DND-41 (cell line): ENCODE measurements at regions not wholly inside any gene's neighbourhood (a gene's known extent, or its start where the extent isn't known, plus 50 kb on each side); places are given as distances from the start of the nearest gene placed in this dataset.

Source experiments
- ATAC-seq: fragments of 200-7000 bp; cut with Tn5 transposase; 3 replicates; pipeline ENCODE4 v1.9.1; 2021; ENCODE audit warnings: low read depth; ENCODE audit not compliant: insufficient read depth
- DNase-seq: peaks from one replicate; pipeline ENCODE4 v3.0.0-alpha.2; 2020
- H2AFZ ChIP-seq: 2 replicates; pipeline ENCODE4 v1.6.0; 2012; ENCODE audit warnings: low read depth, low read length
- H3K27ac ChIP-seq: 2 replicates; pipeline ENCODE4 v1.5.1; 2012; ENCODE audit warnings: low read length, inconsistent platforms
- H3K27me3 ChIP-seq: fragments of 200-600 bp; sonication (generic); 2 replicates; pipeline ENCODE4 v1.6.0; 2012; ENCODE audit warnings: low read length, mild to moderate bottlenecking, inconsistent platforms; ENCODE audit not compliant: insufficient read depth, poor library complexity
- H3K36me3 ChIP-seq: 2 replicates; pipeline ENCODE4 v1.5.1; 2012; ENCODE audit warnings: low read length, inconsistent platforms; ENCODE audit not compliant: insufficient read depth
- H3K4me1 ChIP-seq: 2 replicates; pipeline ENCODE4 v1.5.1; 2012; ENCODE audit warnings: mild to moderate bottlenecking, low read length; ENCODE audit not compliant: insufficient read depth
- H3K4me2 ChIP-seq: 2 replicates; pipeline ENCODE4 v1.6.0; 2012; ENCODE audit warnings: mild to moderate bottlenecking, moderate library complexity, low read length, inconsistent platforms; ENCODE audit not compliant: insufficient read depth
- H3K4me3 ChIP-seq, 2 experiments: fragments of 200-600 bp in 1 of 2; shearing (Covaris generic) in 1 of 2; 2 replicates each; pipeline ENCODE4 v1.5.1; 2012 to 2016; ENCODE audit warnings: inconsistent platforms in 2 of 2, low read length in 2 of 2, mild to moderate bottlenecking in 2 of 2, low read depth in 1 of 2, moderate library complexity in 1 of 2
- H3K79me2 ChIP-seq: 2 replicates; pipeline ENCODE4 v1.6.0; 2012; ENCODE audit warnings: low read length, inconsistent platforms; ENCODE audit not compliant: insufficient read depth
- H3K9ac ChIP-seq: 2 replicates; pipeline ENCODE4 v1.6.0; 2012; ENCODE audit warnings: low read depth, mild to moderate bottlenecking, inconsistent platforms, low read length, moderate library complexity
- H3K9me3 ChIP-seq: 2 replicates; pipeline ENCODE4 v1.5.1; 2012; ENCODE audit warnings: low read length, moderate library complexity, mild to moderate bottlenecking, inconsistent platforms; ENCODE audit not compliant: insufficient read depth, severe bottlenecking
- H4K20me1 ChIP-seq: 2 replicates; pipeline ENCODE4 v1.6.0; 2012; ENCODE audit warnings: low read length; ENCODE audit not compliant: insufficient read depth
- EZH2 ChIP-seq: IDR thresholded peaks from 3 replicates; pipeline ENCODE4 v1.6.1; 2012; ENCODE audit warnings: borderline replicate concordance, low read depth, mild to moderate bottlenecking, moderate library complexity, low read length, inconsistent platforms; ENCODE audit not compliant: severe bottlenecking
- TF ChIP-seq, protein P1 (sequence below): IDR thresholded peaks from 2 replicates; pipeline ENCODE4 v1.5.1; 2012; ENCODE audit warnings: borderline replicate concordance, low read length, moderate library complexity, mild to moderate bottlenecking; ENCODE audit not compliant: poor library complexity, severe bottlenecking; ENCODE audit errors: extremely low read depth

DNA sequence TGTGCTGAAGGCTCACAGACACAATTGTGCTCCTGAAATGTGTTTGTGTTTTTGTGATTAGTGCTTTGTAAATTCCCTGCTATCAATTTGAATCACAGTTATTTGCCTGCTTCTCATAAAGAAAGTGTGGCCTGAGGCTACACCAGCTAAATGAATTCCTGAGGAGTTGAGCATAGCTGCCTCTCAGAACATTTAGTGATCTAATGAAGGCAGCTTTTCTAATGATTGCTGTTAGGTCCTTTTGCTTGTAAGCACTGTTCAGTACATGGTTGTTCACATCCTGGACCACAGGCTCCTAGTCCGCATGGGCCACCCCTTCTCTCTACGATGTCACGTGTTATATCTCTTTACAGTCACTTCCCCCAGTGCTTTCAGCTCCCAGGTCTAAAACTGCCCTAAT lies 238.2 kb downstream of the B3GLCT start:
- ATAC-seq = no peak
- H3K9ac ChIP-seq = no peak overlapping the region
- TF ChIP-seq EZH2 = no peak
- TF ChIP-seq, protein P1, sequence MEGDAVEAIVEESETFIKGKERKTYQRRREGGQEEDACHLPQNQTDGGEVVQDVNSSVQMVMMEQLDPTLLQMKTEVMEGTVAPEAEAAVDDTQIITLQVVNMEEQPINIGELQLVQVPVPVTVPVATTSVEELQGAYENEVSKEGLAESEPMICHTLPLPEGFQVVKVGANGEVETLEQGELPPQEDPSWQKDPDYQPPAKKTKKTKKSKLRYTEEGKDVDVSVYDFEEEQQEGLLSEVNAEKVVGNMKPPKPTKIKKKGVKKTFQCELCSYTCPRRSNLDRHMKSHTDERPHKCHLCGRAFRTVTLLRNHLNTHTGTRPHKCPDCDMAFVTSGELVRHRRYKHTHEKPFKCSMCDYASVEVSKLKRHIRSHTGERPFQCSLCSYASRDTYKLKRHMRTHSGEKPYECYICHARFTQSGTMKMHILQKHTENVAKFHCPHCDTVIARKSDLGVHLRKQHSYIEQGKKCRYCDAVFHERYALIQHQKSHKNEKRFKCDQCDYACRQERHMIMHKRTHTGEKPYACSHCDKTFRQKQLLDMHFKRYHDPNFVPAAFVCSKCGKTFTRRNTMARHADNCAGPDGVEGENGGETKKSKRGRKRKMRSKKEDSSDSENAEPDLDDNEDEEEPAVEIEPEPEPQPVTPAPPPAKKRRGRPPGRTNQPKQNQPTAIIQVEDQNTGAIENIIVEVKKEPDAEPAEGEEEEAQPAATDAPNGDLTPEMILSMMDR = no peak
- peaks cover 30% of the 10 kb centered on the region for H3K27me3 ChIP-seq
- no peaks in the 10 kb centered on the region for H3K9me3 ChIP-seq
- no peak overlapping the region for H3K4me3 ChIP-seq
- H3K36me3 ChIP-seq = no peaks in the 10 kb centered on the region
- no peak for DNase-seq
- H2AFZ ChIP-seq = no peak overlapping the region
- no peaks in the 10 kb centered on the region for H4K20me1 ChIP-seq
- H3K4me1 ChIP-seq = no peaks in the 10 kb centered on the region
- no peak overlapping the region for H3K4me2 ChIP-seq
- H3K27ac ChIP-seq = no peak overlapping the region
- no peaks in the 10 kb centered on the region for H3K79me2 ChIP-seq

DNA sequence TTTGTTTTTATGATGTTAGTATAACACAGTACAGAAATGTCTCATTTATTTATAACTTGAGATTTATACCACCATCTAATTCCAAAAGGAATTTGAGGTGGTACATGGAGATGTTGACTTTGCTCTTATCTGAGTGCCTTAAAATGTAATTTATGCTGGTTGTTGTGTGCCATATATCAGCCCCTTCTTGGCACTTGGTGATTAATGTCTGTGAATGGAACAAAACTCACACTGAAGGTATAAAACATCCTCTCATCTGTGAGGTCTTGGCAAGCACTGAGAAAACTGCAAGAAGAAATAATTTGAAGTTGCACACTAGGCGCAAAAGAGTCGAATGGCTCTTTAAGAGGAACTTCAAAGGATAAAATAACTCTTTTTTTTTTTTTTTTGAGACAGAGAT lies 240.4 kb downstream of the B3GLCT start:
- no peak for DNase-seq
- peaks cover 29% of the 10 kb centered on the region for H3K27me3 ChIP-seq
- H3K27ac ChIP-seq = no peak overlapping the region
- H2AFZ ChIP-seq = no peak overlapping the region
- H3K36me3 ChIP-seq = no peaks in the 10 kb centered on the region
- no peak overlapping the region for H3K4me2 ChIP-seq
- H3K4me3 ChIP-seq = no peak overlapping the region
- no peak overlapping the region for H3K9ac ChIP-seq
- no peaks in the 10 kb centered on the region for H3K9me3 ChIP-seq
- TF ChIP-seq EZH2 = no peak
- TF ChIP-seq, protein P1 = no peak
- H3K79me2 ChIP-seq = no peaks in the 10 kb centered on the region
- H4K20me1 ChIP-seq = no peaks in the 10 kb centered on the region
- ATAC-seq = no peak
- no peaks in the 10 kb centered on the region for H3K4me1 ChIP-seq

DNA sequence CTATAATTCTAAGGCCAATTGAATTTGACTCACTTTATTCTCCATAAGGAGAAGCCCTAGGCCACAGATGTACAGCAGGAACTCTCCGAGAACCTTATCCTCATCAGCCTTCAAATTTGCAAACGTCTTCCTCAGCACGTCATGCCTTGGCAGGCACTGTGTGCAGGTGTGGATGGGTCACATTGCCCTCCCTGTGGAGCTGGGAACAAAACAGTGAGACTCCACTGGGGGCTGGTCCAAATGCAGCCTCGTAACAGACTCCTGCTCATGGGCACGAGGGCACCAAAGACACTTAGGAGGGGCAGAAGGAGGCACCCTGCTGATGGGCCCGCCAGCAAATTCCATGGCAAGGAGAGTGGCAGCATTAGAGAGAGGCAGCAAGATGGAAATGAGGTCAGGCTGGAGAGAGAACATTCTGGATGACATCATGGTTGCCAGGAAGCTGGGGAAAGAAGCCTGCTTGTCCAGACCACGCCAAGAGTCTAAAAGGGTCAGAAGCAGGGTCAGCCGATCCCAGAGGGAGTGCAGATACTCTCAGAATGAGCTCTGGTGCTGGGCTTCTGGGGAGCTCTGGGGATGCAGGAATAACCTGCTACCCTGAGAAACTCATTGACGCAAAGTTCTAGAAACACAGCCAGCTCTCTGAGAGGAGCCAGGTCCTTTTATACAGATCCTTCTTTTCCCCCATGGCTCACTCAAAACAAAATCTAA lies 242.2 kb downstream of the B3GLCT start:
- H3K4me1 ChIP-seq = no peaks in the 10 kb centered on the region

DNA sequence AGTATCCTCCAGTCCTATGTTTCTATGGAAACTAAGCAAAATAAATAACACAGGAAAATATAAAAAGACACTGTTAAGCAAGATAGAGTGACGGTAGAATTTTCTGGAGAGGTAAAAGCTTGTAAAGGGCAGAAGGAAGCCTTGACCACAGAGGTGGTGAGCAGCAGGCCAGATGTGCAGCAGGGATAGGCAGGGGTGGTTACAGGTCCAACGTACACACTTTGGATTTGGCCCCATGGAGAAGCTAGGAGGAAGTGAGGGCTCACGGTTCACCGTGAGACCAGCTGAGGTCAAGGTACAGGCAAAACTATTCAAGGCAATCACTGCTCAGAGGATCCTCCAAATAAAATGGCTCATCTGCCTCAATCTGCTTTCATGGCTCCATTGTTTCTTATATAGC lies 242.8 kb downstream of the B3GLCT start:
- Histone ChIP-seq H3K4me3 (no peak overlapping the region), H4K20me1 (no peaks in the 10 kb centered on the region), H3K36me3 (no peaks in the 10 kb centered on the region), H3K27ac (no peak overlapping the region), H3K9me3 (no peaks in the 10 kb centered on the region), H3K4me1 (no peaks in the 10 kb centered on the region), H2AFZ (no peak overlapping the region), H3K79me2 (no peaks in the 10 kb centered on the region), H3K27me3 (peaks cover 14% of the 10 kb centered on the region), H3K9ac (no peak overlapping the region), H3K4me2 (no peak overlapping the region)
- no peak for TF ChIP-seq EZH2
- TF ChIP-seq, protein P1 = no peak
- ATAC-seq = no peak
- no peak for DNase-seq

More for the DNA sequence above, 242.2 kb downstream of the B3GLCT start:
- no peaks in the 10 kb centered on the region for H3K36me3 ChIP-seq
- TF ChIP-seq EZH2 = no peak
- H3K9me3 ChIP-seq = no peaks in the 10 kb centered on the region
- no peak overlapping the region for H3K27ac ChIP-seq
- no peak for ATAC-seq
- no peak overlapping the region for H3K9ac ChIP-seq
- no peak overlapping the region for H3K4me3 ChIP-seq
- H3K4me2 ChIP-seq = no peak overlapping the region
- H3K79me2 ChIP-seq = no peaks in the 10 kb centered on the region
- DNase-seq = no peak
- H4K20me1 ChIP-seq = no peaks in the 10 kb centered on the region
- H2AFZ ChIP-seq = no peak overlapping the region
- peaks cover 19% of the 10 kb centered on the region for H3K27me3 ChIP-seq
